BJ (cell line): ENCODE measurements at regions not wholly inside any gene's neighbourhood (a gene's known extent, or its start where the extent isn't known, plus 50 kb on each side); places are given as distances from the start of the nearest gene placed in this dataset.

Source experiments
- CTCF ChIA-PET: fragments of 350-600 bp; formaldehyde crosslinking; extraction: SDS; loops from one replicate; lab custom pipeline; 2021; ENCODE audit warnings: antibody characterized with exemption, inconsistent platforms; lab: Yijun Ruan, JAX
- POLR2A ChIA-PET: fragments of 300-600 bp; sonication (Branson Sonifier 250); formaldehyde crosslinking; extraction: SDS; loops from one replicate; lab custom pipeline; 2021; ENCODE audit warnings: antibody characterized with exemption; lab: Charles Lee
- DNase-seq: peaks from one replicate; pipeline ENCODE4 v3.0.0-alpha.2; 2011; ENCODE audit warnings: low read depth
- H3K27me3 ChIP-seq: 2 replicates; pipeline ENCODE4 v1.6.0; 2011; ENCODE audit warnings: low read length; ENCODE audit not compliant: control insufficient read depth, insufficient read depth
- H3K36me3 ChIP-seq: 2 replicates; pipeline ENCODE4 v1.5.1; 2011; ENCODE audit warnings: low read length; ENCODE audit not compliant: control insufficient read depth, insufficient read depth
- H3K4me3 ChIP-seq: 2 replicates; pipeline ENCODE4 v1.5.1; 2011; ENCODE audit warnings: low read depth, mild to moderate bottlenecking, control low read depth, low read length
- CTCF ChIP-seq: IDR thresholded peaks from 2 replicates; pipeline ENCODE4 v1.5.1; 2011; ENCODE audit warnings: low read depth, mild to moderate bottlenecking, control low read depth, inconsistent platforms, low read length, moderate library complexity; ENCODE audit not compliant: insufficient read depth

- CTCF ChIA-PET: interaction anchor here (0.7 to 2.7 kb wide), 2 partner anchors 32 to 102 kb away, joined by 3 to 9 read pairs; partner anchors contain the start of gene SDC1
Observed at GRCh38 chr2:20123871-20124594, 72.6 kb upstream of the LAPTM4A start.

GRCh38 chr2:20122864-20123263 is 71.4 kb upstream of the LAPTM4A start:
- POLR2A ChIA-PET: no interaction called here

More at GRCh38 chr2:20123871-20124594, 72.6 kb upstream of the LAPTM4A start:
- Histone ChIP-seq H3K36me3 (no peaks in the 10 kb centered on the region), H3K27me3 (peaks cover 1% of the 10 kb centered on the region), H3K4me3 (no peak overlapping the region)
- no peak for TF ChIP-seq CTCF
- no peak for DNase-seq
- POLR2A ChIA-PET: no interaction called here

GRCh38 chr2:20120569-20121416 is 69.4 kb upstream of the LAPTM4A start:
- no peak for DNase-seq
- ChIA-PET POLR2A (no interaction called here), CTCF (interaction anchor here (0.6 to 1.3 kb wide), 2 partner anchors 15 to 259 kb away, joined by 3 read pairs; no protein-coding TSS in a partner anchor)
- no peaks in the 10 kb centered on the region for H3K36me3 ChIP-seq
- TF ChIP-seq CTCF: no peak
- H3K4me3 ChIP-seq: no peak overlapping the region
- H3K27me3 ChIP-seq: peaks cover 1% of the 10 kb centered on the region

More at GRCh38 chr2:20122864-20123263, 71.4 kb upstream of the LAPTM4A start:
- CTCF ChIA-PET: interaction anchor here (0.7 kb wide), 1 partner anchor 75 kb away, joined by 3 read pairs; no protein-coding TSS in a partner anchor
- no peaks in the 10 kb centered on the region for H3K36me3 ChIP-seq
- no peak for TF ChIP-seq CTCF
- peaks cover 1% of the 10 kb centered on the region for H3K27me3 ChIP-seq
- DNase-seq: no peak
- no peak overlapping the region for H3K4me3 ChIP-seq

- no peak for DNase-seq
- POLR2A ChIA-PET: no interaction called here
- Histone ChIP-seq H3K4me3 (no peak overlapping the region), H3K36me3 (no peaks in the 10 kb centered on the region), H3K27me3 (peaks cover 1% of the 10 kb centered on the region)
- CTCF ChIA-PET: interaction anchor here (0.7 kb wide), 1 partner anchor 207 kb away, joined by 3 read pairs; no protein-coding TSS in a partner anchor
- TF ChIP-seq CTCF: no peak
Observed at GRCh38 chr2:20118051-20118450, 66.6 kb upstream of the LAPTM4A start.

GRCh38 chr2:20115902-20116301 is 64.5 kb upstream of the LAPTM4A start:
- Histone ChIP-seq H3K27me3 (peaks cover 1% of the 10 kb centered on the region), H3K4me3 (no peak overlapping the region), H3K36me3 (no peaks in the 10 kb centered on the region)
- ChIA-PET CTCF (no interaction called here), POLR2A (no interaction called here)
- no peak for TF ChIP-seq CTCF
- no peak for DNase-seq
